ENCODE measurements at regions not wholly inside any gene's neighbourhood (a gene's known extent, or its start where the extent isn't known, plus 50 kb on each side); places are given as distances from the start of the nearest gene placed in this dataset.

GRCh38 chr15:70308735-70309434 lies 211.2 kb upstream of the TLE3 start (continued):
- TF ChIP-seq ZNF655 (CRISPR knock-in tag; IDR thresholded peaks at IDR 0.05) (no peak), ZC3H8 (IDR thresholded peaks at IDR 0.05) (no peak)

- H3K27ac ChIP-seq (ENCODE audit: extremely low read depth, low read depth, low read length) = no peak overlapping the region
- intact Hi-C loops (cut with micrococcal nuclease) (no loop called here), in situ Hi-C loops (cut with MboI) (no loop called here)
- H3K9me1 ChIP-seq (ENCODE audit: control insufficient read depth, insufficient read depth, low read length) = no peaks in the 10 kb centered on the region
- no peak overlapping the region for H3K4me2 ChIP-seq (ENCODE audit: insufficient read depth, low read length)
- no peak overlapping the region for H3K9ac ChIP-seq (ENCODE audit: insufficient read depth in 1 of 2, low read depth in 2 of 2, low read length in 2 of 2)
- ChIA-PET POLR2A (no interaction called here), CTCF (ENCODE audit: low intra/inter-chr PET ratio) (no interaction called here)
- WGBS (ENCODE audit: insufficient coverage, low coverage, missing lambda C conversion rate) = 2% methylated on average over 4 of the region's 4 CpGs
- H3K4me3 ChIP-seq = no peak overlapping the region
- H3K36me3 ChIP-seq (ENCODE audit: control insufficient read depth, insufficient read depth, low read length) = no peaks in the 10 kb centered on the region
- no TSS peak for BruUV-seq (replicated peaks)
- DNase-seq (ENCODE audit: extremely low read depth in 1 of 4, low spot score in 3 of 4) (peak in 1 of 4 experiments; percentile 10), FAIRE-seq (no peak), ATAC-seq (no peak)
- H3K4me1 ChIP-seq (replicated peaks in 1 of 2; ENCODE audit: control insufficient read depth in 2 of 2, insufficient read depth in 2 of 2, low read length in 2 of 2) = no peaks in the 10 kb centered on the region; a peak in 2 of 5 replicates
- no peak overlapping the region for H2AFZ ChIP-seq (ENCODE audit: low read depth, low read length)
- H3K27me3 ChIP-seq (ENCODE audit: control insufficient read depth in 2 of 2, insufficient read depth in 2 of 2, low read length in 2 of 2) = peaks cover 8% of the 10 kb centered on the region in 2 experiments; a peak in 3 of 5 replicates
- no peaks in the 10 kb centered on the region for H3K79me2 ChIP-seq (ENCODE audit: control insufficient read depth, insufficient read depth, low read length)
- H3K9me3 ChIP-seq (replicated peaks; ENCODE audit: control insufficient read depth, insufficient read depth, low read depth, low read length) = no peaks in the 10 kb centered on the region
- H4K20me1 ChIP-seq (replicated peaks; ENCODE audit: control insufficient read depth, insufficient read depth, low read length) = no peaks in the 10 kb centered on the region; the same call in 1 of the 2 replicates
- TF ChIP-seq E2F4 (CRISPR knock-in tag; IDR thresholded peaks at IDR 0.05; ENCODE audit: low read depth) (no peak), ATF3 (IDR thresholded peaks at IDR 0.05) (peak; percentile 35; the same call in 1 of the 2 replicates), ATF3 (CRISPR knock-in tag; conservative IDR thresholded peaks at IDR 0.05) (no peak), SPI1 (IDR thresholded peaks at IDR 0.05; ENCODE audit: borderline replicate concordance, low read depth, low read length) (peak; percentile 73), NR2C2 (CRISPR knock-in tag; IDR thresholded peaks at IDR 0.05) (no peak), NR2C2 (tag; IDR thresholded peaks at IDR 0.05) (peak; percentile 32; the same call in 1 of the 2 replicates), MEIS2 (IDR thresholded peaks at IDR 0.05; ENCODE audit: partially characterized antibody) (peak; percentile 16), CREB5 (CRISPR knock-in tag; IDR thresholded peaks at IDR 0.05) (no peak), JUND (IDR thresholded peaks at IDR 0.05; ENCODE audit: borderline replicate concordance, low read depth, low read length) (peak; percentile 48; the same call in 1 of the 2 replicates), JUND (tag; IDR thresholded peaks at IDR 0.05; ENCODE audit: borderline replicate concordance, low read depth, low read length) (peak; percentile 31; the same call in 1 of the 3 replicates)
Observed at GRCh38 chr15:70308011-70308734, 210.5 kb upstream of the TLE3 start.
